GM12878 (cell line): ENCODE measurements at regions not wholly inside any gene's neighbourhood (a gene's known extent, or its start where the extent isn't known, plus 50 kb on each side); places are given as distances from the start of the nearest gene placed in this dataset.

ENCODE experiments used
- EED ChIP-seq: sonication (generic); IDR thresholded peaks from 2 replicates; pipeline ENCODE4 v1.6.1; 2016; ENCODE audit warnings: antibody characterized with exemption, low read depth
- GABPA ChIP-seq: IDR thresholded peaks from 2 replicates; pipeline ENCODE4 v1.6.1; 2014; ENCODE audit warnings: antibody characterized with exemption, low read depth, mild to moderate bottlenecking, inconsistent platforms
- LARP7 ChIP-seq: fragments of 450-650 bp; IDR thresholded peaks from 2 replicates; pipeline ENCODE4 v1.6.1; 2017; ENCODE audit warnings: mild to moderate bottlenecking
- RELA ChIP-seq: fragments of 450-650 bp; IDR thresholded peaks from 2 replicates; pipeline ENCODE4 v1.8.0; 2014; ENCODE audit warnings: borderline replicate concordance; ENCODE audit not compliant: partially characterized antibody
- RUNX3 ChIP-seq: IDR thresholded peaks from 2 replicates; pipeline ENCODE4 v1.6.1; 2012; ENCODE audit warnings: low read length, inconsistent platforms
- TF ChIP-seq, protein P1 (sequence below): fragments of 450-650 bp; IDR thresholded peaks from 2 replicates; pipeline ENCODE4 v1.6.1; 2017; ENCODE audit warnings: mild to moderate bottlenecking
- TF ChIP-seq, protein P2 (sequence below): IDR thresholded peaks from 2 replicates; pipeline ENCODE4 v1.6.1; 2012; ENCODE audit warnings: improper control_type of control experiment, low read depth, low read length; ENCODE audit not compliant: insufficient replicate concordance

DNA sequence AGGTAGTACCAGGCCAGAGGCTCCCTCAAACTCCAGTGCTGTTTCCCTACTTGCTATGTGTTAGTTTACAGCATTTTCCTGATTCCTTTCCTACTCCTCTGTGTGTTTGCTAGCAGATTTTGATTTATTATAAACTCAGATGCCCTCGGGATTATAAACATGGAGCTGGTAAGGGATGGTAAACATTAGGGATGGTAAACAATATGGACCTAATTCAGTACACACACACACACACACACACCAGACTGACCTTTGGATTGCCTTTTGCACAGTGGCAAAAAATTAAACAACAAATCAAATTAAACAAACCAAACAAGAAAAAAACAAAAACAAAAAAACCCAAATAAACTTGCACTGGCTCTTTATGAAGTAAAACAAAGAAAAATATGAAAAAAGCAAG, 55.4 kb upstream of the ACVR1 start (continued):
- TF ChIP-seq GABPA = no peak
- no peak for TF ChIP-seq EED
- TF ChIP-seq RUNX3 = no peak
- TF ChIP-seq, protein P1, sequence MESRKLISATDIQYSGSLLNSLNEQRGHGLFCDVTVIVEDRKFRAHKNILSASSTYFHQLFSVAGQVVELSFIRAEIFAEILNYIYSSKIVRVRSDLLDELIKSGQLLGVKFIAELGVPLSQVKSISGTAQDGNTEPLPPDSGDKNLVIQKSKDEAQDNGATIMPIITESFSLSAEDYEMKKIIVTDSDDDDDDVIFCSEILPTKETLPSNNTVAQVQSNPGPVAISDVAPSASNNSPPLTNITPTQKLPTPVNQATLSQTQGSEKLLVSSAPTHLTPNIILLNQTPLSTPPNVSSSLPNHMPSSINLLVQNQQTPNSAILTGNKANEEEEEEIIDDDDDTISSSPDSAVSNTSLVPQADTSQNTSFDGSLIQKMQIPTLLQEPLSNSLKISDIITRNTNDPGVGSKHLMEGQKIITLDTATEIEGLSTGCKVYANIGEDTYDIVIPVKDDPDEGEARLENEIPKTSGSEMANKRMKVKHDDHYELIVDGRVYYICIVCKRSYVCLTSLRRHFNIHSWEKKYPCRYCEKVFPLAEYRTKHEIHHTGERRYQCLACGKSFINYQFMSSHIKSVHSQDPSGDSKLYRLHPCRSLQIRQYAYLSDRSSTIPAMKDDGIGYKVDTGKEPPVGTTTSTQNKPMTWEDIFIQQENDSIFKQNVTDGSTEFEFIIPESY = no peak
- TF ChIP-seq, protein P2, sequence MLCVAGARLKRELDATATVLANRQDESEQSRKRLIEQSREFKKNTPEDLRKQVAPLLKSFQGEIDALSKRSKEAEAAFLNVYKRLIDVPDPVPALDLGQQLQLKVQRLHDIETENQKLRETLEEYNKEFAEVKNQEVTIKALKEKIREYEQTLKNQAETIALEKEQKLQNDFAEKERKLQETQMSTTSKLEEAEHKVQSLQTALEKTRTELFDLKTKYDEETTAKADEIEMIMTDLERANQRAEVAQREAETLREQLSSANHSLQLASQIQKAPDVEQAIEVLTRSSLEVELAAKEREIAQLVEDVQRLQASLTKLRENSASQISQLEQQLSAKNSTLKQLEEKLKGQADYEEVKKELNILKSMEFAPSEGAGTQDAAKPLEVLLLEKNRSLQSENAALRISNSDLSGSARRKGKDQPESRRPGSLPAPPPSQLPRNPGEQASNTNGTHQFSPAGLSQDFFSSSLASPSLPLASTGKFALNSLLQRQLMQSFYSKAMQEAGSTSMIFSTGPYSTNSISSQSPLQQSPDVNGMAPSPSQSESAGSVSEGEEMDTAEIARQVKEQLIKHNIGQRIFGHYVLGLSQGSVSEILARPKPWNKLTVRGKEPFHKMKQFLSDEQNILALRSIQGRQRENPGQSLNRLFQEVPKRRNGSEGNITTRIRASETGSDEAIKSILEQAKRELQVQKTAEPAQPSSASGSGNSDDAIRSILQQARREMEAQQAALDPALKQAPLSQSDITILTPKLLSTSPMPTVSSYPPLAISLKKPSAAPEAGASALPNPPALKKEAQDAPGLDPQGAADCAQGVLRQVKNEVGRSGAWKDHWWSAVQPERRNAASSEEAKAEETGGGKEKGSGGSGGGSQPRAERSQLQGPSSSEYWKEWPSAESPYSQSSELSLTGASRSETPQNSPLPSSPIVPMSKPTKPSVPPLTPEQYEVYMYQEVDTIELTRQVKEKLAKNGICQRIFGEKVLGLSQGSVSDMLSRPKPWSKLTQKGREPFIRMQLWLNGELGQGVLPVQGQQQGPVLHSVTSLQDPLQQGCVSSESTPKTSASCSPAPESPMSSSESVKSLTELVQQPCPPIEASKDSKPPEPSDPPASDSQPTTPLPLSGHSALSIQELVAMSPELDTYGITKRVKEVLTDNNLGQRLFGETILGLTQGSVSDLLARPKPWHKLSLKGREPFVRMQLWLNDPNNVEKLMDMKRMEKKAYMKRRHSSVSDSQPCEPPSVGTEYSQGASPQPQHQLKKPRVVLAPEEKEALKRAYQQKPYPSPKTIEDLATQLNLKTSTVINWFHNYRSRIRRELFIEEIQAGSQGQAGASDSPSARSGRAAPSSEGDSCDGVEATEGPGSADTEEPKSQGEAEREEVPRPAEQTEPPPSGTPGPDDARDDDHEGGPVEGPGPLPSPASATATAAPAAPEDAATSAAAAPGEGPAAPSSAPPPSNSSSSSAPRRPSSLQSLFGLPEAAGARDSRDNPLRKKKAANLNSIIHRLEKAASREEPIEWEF = no peak
- TF ChIP-seq LARP7 = no peak
- TF ChIP-seq RELA = no peak
- TF ChIP-seq, all 136 proteins: peak for 0
